Right cardiac atrium (tissue), 5 donors: ENCODE measurements at regions not wholly inside any gene's neighbourhood (a gene's known extent, or its start where the extent isn't known, plus 50 kb on each side); places are given as distances from the start of the nearest gene placed in this dataset.

Source experiments
- ATAC-seq, 2 donors: fragments of 200-7000 bp; cut with Tn5 transposase; one replicate each; pipeline versions ENCODE4 v1.8.0 to v1.9.1; 2020; ENCODE audit warnings: moderate library complexity in 2 of 2, mild to moderate bottlenecking in 1 of 2
- DNase-seq, 3 donors: peaks; one replicate each; pipeline ENCODE4 v3.0.0-alpha.2; 2020
- H3K27ac ChIP-seq: one replicate; pipeline ENCODE4 v1.5.1; 2013; ENCODE audit warnings: mild to moderate bottlenecking, low read length, control low read depth, moderate library complexity
- H3K27me3 ChIP-seq: one replicate; pipeline ENCODE4 v1.6.1; 2013; ENCODE audit not compliant: control insufficient read depth, insufficient read depth
- H3K4me1 ChIP-seq: one replicate; pipeline ENCODE4 v1.6.1; 2013; ENCODE audit warnings: low read length; ENCODE audit not compliant: control insufficient read depth, insufficient read depth
- H3K4me3 ChIP-seq: one replicate; pipeline ENCODE4 v1.5.1; 2013; ENCODE audit warnings: low read length, control low read depth
- H3K9me3 ChIP-seq: one replicate; pipeline ENCODE4 v1.6.1; 2013; ENCODE audit warnings: low read length; ENCODE audit not compliant: control insufficient read depth
- WGBS: extraction: QIAGEN DNeasy Blood & Tissue Kit; methylation state at CpG from one replicate; pipeline ENCODE4 v1.1.7; 2013; 5-methylcytosine and 5-hydroxymethylcytosine counted together
- intact Hi-C, 4 donors: fragments of 100-400 bp; cut with DNase I; formaldehyde crosslinking; loops; one replicate each; pipeline versions ENCODE4 v1.11.0 to v1.14.0; 2022 to 2023
- donor health status: healthy with polysubstance abuse.
- donor health status: DM: no; HTN: yes; CAD: no.
- donor health status: DM: no; HTN: no; CAD: no.
- donor health status: DM: no; HTN: yes; CAD: no; lungs with severe emphysema.
- donor health status: DM: yes; HTN: yes; CAD: no.

DNA sequence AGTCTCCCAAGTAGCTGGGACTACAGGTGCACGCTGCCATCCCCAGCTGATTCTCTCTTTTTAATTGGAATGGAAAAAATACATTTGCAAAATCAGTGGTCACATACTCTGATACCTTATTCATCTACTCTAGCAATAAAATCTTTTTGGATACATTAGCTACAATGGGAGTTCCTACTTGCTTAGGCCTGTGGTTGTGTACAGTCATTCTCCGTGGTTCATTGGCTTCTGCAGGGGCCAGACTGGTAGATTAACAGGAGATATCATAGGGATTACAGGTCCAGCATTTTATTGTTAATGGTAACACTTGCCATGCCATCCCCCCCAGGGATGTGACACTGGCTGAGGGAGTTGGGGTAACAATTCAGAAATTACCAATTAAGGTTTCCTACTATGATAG, 140.0 kb downstream of the ADAMTS15 start:
- no peaks in the 10 kb centered on the region for H3K9me3 ChIP-seq
- H3K27me3 ChIP-seq, result no peaks in the 10 kb centered on the region
- H3K4me3 ChIP-seq, result no peak overlapping the region
- no peak overlapping the region for H3K27ac ChIP-seq
- DNase-seq (no peak), ATAC-seq (no peak)
- intact Hi-C loops, result no loop called here
- H3K4me1 ChIP-seq, result no peaks in the 10 kb centered on the region
- 96% methylated on average over 2 of the region's 2 CpGs for WGBS

GRCh38 chr11:130592056-130592455, 143.6 kb downstream of the ADAMTS15 start:
- no peaks in the 10 kb centered on the region for H3K9me3 ChIP-seq
- no peak overlapping the region for H3K27ac ChIP-seq
- intact Hi-C loops, result no loop called here
- H3K4me3 ChIP-seq, result no peak overlapping the region
- H3K27me3 ChIP-seq, result no peaks in the 10 kb centered on the region
- DNase-seq (no peak), ATAC-seq (no peak)
- WGBS, result 42% methylated on average over 2 of the region's 2 CpGs
- H3K4me1 ChIP-seq, result no peaks in the 10 kb centered on the region

DNA sequence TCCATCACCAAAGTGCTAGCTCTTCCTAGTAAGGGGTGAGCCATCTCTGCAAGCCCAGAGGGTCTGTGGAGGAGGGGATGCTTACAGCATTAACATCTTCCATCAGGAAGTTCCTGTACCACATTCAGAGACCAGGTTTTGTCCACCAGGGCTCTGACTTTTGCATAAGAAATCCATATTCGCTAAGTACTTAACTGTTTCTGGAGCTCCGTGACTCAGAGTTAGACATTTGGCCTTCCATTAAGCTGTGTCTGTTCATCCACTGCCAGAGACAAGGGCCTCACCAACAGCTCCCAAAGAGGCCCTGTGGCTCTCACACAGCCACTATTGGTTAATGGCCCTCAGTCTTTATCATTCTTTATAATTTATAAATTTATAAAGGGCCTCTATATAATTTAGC, 144.6 kb downstream of the ADAMTS15 start:
- WGBS, result 97% methylated on average over 2 of the region's 2 CpGs
- Histone ChIP-seq H3K27me3 (no peaks in the 10 kb centered on the region), H3K4me1 (no peaks in the 10 kb centered on the region), H3K27ac (no peak overlapping the region), H3K4me3 (no peak overlapping the region), H3K9me3 (no peaks in the 10 kb centered on the region)
- intact Hi-C loops, result no loop called here
- ATAC-seq (no peak), DNase-seq (no peak)

DNA sequence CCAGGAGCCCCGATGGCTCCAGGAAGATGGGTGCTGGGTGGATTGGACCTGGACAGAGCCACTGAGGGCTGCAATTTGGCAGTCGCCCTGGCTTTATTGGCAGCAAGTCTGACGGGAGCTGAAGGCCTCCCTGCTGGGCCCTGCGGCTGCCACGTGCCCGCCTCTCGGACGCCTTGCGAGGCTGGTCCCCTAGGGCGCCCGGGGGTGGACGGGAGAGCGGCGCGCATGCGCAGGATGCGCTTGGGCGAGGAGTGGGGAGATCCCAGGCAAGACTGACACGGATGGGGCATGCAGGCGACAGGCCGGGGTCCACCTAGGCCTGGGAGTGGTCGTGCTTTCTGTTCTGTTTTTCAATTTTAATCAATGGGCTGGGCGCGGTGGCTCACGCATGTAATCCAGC, 150.0 kb downstream of the ADAMTS15 start:
- Histone ChIP-seq H3K27ac (no peak overlapping the region), H3K9me3 (no peaks in the 10 kb centered on the region), H3K4me1 (peaks cover 1% of the 10 kb centered on the region), H3K27me3 (no peaks in the 10 kb centered on the region), H3K4me3 (no peak overlapping the region)
- WGBS, result 96% methylated on average over 25 of the region's 25 CpGs
- intact Hi-C loops, result no loop called here
- DNase-seq, result peak in 1 of 3 donors; percentile 55
- no peak for ATAC-seq

DNA sequence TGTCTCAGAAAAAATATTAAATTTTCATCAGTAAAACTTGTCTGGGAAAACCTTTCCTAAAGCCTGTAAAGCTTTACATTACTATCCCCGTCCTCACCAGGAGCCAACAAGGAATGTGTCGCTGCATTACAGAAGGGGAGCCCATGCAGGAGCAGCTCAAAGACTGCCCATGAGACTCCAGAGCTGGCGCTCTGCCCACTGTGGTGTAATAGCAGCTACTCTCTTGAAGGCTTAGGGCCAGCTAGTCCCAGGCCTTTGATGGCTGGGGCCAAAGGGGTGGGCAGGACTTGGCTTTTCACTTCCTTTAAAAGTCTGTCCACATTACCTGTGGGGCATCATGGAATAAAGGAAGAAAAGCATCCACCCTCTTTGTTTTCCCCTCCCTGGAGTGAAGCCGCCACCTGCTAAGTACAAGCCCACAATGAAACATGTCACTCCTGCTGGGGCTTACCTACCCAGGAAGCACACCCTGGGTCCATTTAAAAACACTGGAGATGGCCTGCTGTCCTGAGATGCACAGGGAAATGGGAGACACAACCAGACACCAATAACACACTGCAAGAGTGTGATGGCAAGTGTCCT, 150.7 kb downstream of the ADAMTS15 start:
- ATAC-seq (peak; percentile 43 to 59), DNase-seq (peak; percentile 87 to 95 (median 88))
- 83% methylated on average over 4 of the region's 4 CpGs for WGBS
- Histone ChIP-seq H3K4me3 (no peak overlapping the region), H3K9me3 (no peaks in the 10 kb centered on the region), H3K27ac (no peak overlapping the region), H3K4me1 (peaks cover 1% of the 10 kb centered on the region), H3K27me3 (no peaks in the 10 kb centered on the region)
- intact Hi-C loops, result no loop called here

DNA sequence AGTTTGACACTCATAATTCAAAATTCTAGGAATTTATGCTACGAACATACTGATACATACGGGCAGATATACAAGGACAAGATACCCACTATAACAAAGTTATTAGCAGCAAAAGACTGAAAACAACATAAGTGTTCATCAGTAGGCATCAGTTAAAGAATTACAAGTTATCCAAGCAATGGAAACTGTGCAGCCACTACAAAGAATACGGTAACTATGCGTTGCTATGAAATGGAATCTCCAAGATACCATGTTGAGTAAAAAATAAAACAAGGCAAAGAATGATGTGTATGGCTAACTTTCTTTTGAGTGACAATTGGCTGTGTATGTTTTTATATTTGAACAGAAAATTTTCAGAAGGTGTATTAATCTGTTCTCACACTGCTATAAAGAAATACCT, 151.7 kb downstream of the ADAMTS15 start:
- no peak for ATAC-seq
- 78% methylated on average over 4 of the region's 4 CpGs for WGBS

GRCh38 chr11:130600616-130601015, 152.2 kb downstream of the ADAMTS15 start:
- H3K4me3 ChIP-seq, result no peak overlapping the region
- peak overlapping the region; percentile 30 for H3K27ac ChIP-seq
- WGBS, result 57% methylated on average over 5 of the region's 5 CpGs
- H3K4me1 ChIP-seq, result peaks cover 1% of the 10 kb centered on the region
- H3K27me3 ChIP-seq, result no peaks in the 10 kb centered on the region
- intact Hi-C loops, result no loop called here
- DNase-seq (no peak), ATAC-seq (no peak)
- H3K9me3 ChIP-seq, result no peaks in the 10 kb centered on the region

More for the DNA sequence above, 151.7 kb downstream of the ADAMTS15 start:
- no peaks in the 10 kb centered on the region for H3K9me3 ChIP-seq
- intact Hi-C loops, result no loop called here
- H3K4me3 ChIP-seq, result no peak overlapping the region
- peaks cover 1% of the 10 kb centered on the region for H3K4me1 ChIP-seq
- no peaks in the 10 kb centered on the region for H3K27me3 ChIP-seq
- H3K27ac ChIP-seq, result no peak overlapping the region
- DNase-seq, result no peak

DNA sequence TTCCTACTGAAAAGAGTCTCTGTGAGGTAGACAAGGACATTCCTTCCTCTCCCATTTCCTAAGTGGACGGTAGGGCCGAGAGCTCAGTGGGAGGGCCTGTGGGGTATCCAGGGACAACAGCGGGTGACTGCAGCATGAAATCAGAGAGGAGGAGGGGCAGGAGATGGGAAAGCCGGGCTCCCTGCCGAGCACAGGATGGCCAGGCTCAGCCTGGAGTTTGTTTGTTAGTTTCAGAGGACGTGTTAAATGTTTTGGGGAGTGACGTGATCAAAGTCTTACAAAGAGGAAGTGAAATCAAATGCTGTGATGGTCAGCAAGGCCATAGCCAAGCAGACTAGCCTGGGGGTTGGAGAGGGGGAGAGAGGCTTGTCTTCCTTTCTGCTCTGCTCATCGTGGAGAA, 152.7 kb downstream of the ADAMTS15 start:
- Histone ChIP-seq H3K9me3 (no peaks in the 10 kb centered on the region), H3K27me3 (no peaks in the 10 kb centered on the region), H3K4me1 (peaks cover 1% of the 10 kb centered on the region), H3K4me3 (no peak overlapping the region), H3K27ac (peak overlapping the region; percentile 26)
- intact Hi-C loops, result no loop called here
- ATAC-seq, result peak; percentile 96
- peak; percentile 88 to 94 (median 91) for DNase-seq
- 12% methylated on average over 8 of the region's 8 CpGs for WGBS

DNA sequence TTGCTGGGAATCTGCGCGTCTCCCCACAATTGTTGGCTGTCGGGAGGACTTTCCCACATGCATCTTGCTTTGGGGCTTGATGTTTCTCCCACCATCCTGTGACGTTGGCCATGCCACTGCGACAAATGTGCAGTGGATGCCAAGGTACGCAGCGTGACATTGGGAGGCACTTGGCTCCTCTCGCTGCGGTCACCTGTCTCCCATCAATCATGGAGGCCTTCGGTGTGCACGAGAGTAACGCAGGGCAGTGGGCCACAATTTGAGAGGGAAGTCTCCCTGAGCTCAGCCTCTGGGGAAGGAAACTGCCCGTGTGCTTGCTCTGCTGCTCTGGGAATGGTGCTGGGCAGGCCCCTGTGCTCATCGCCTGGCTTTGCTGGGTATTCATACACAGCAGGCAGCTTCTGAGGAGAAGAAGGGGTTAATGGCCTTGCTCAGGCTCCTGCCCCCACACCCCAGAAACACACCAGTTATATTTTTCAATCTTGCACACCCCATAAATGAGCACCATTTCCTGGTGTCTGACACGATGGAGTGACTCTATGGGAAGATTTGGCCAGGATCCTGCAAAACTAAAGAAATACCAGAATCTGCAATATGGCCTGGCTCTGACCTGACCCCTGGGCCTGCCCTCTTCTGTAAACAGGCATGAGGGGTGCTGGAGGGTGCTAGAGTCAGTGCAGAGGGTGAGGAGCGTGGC, 153.5 kb downstream of the ADAMTS15 start:
- no peak overlapping the region for H3K4me3 ChIP-seq
- DNase-seq (peak in 2 of 3 donors; percentile 54 to 59), ATAC-seq (no peak)
- H3K4me1 ChIP-seq, result peaks cover 3% of the 10 kb centered on the region
- H3K27ac ChIP-seq, result peak overlapping the region; percentile 26
- intact Hi-C loops, result no loop called here
- WGBS, result 92% methylated on average over 16 of the region's 16 CpGs
- H3K27me3 ChIP-seq, result no peaks in the 10 kb centered on the region
- H3K9me3 ChIP-seq, result no peaks in the 10 kb centered on the region

DNA sequence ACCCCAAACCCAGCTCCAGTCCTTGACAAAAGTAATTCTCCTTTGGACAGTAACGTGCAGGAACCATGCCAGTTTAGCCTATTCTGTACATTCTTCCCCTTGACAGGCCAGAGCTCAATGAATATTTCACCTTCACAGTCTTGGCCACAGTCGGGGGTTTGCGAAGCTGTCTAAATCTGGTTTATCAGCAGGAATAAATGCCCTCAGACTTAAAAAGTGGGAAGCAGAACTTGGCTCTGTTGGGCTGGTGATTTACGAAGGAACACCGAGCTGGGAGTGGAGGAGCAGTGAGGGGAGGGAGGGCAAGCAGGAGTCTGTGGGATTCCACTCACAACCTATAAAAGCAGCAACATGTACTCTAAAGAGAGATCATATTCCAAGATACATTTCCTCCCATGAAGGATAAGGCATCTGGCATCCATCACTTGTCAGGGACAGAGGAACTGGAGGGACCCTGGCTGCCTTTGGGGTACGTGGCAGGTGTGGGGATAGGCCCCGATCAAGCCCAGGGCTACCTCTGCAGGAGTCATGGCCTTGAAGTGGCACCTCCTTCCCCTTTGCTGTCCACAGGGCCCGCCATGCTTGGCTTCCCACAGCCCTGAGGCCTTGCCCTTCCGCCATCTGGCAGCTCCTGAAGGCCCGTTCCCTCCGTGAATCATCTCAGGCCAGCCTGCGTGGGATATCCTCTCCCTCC, 154.3 kb downstream of the ADAMTS15 start:
- Histone ChIP-seq H3K9me3 (no peaks in the 10 kb centered on the region), H3K4me1 (peaks cover 6% of the 10 kb centered on the region), H3K4me3 (no peak overlapping the region), H3K27ac (no peak overlapping the region), H3K27me3 (no peaks in the 10 kb centered on the region)
- 81% methylated on average over 12 of the region's 12 CpGs for WGBS
- intact Hi-C loops, result no loop called here
- ATAC-seq, result no peak
- DNase-seq, result no peak

DNA sequence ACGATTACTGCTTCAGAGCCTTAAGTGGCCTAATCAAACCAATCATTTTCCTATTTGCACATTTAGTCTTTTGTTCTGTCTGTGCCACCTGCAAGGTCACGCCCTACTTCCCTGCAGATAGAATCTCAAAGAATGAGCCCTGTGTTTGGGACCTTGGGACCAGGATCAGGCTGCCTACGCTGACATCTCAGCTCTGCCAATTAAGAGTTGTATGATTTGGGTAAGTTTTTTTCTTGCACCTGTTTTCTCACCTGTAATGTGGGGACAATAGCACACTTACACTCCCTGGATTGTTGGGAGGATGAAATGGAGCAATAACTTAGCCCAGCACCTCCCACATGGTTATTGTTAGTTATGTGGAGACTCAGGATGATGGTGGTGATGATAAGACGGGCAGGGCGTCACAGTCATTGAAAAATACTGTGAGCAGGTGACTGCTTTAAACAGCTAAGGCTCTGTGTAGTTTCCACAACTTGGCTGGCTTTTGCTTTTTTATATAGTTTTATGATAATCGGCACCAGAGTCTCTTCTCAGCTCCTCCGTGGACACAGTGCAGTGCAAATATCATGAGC, 155.0 kb downstream of the ADAMTS15 start:
- 87% methylated on average over 7 of the region's 7 CpGs for WGBS
- peaks cover 9% of the 10 kb centered on the region for H3K4me1 ChIP-seq

More for the DNA sequence above, 155.0 kb downstream of the ADAMTS15 start:
- H3K4me3 ChIP-seq, result no peak overlapping the region
- intact Hi-C loops, result no loop called here
- no peak for DNase-seq
- no peak overlapping the region for H3K27ac ChIP-seq
- no peaks in the 10 kb centered on the region for H3K27me3 ChIP-seq
- no peaks in the 10 kb centered on the region for H3K9me3 ChIP-seq
- ATAC-seq, result no peak
